ENCODE measurements at regions not wholly inside any gene's neighbourhood (a gene's known extent, or its start where the extent isn't known, plus 50 kb on each side); places are given as distances from the start of the nearest gene placed in this dataset.

GRCh38 chr9:88922091-88922490 is 69.2 kb upstream of the S1PR3 start:
- Histone ChIP-seq H2BK5ac (ENCODE audit: low read depth, low read length, poor library complexity) (no peak overlapping the region), H4K91ac (ENCODE audit: low read depth, low read length) (no peak overlapping the region), H3K4ac (ENCODE audit: low read depth, low read length) (no peak overlapping the region), H3K14ac (ENCODE audit: low read length) (no peak overlapping the region), H3K9me3 (ENCODE audit: insufficient read depth, low read depth, low read length) (peaks cover 9% of the 10 kb centered on the region), H2AFZ (ENCODE audit: insufficient read depth, low read length, poor library complexity) (no peak overlapping the region), H3K79me2 (ENCODE audit: control insufficient read depth, insufficient read depth, low read length, poor library complexity) (no peaks in the 10 kb centered on the region), H3K18ac (ENCODE audit: low read length) (no peak overlapping the region), H3K9ac (ENCODE audit: low read length) (no peak overlapping the region), H2BK120ac (ENCODE audit: insufficient read depth, low read length, poor library complexity) (no peak overlapping the region), H3K79me1 (ENCODE audit: low read length) (no peaks in the 10 kb centered on the region), H3K4me2 (ENCODE audit: low read length) (no peak overlapping the region), H3K4me1 (ENCODE audit: control insufficient read depth in 1 of 2, insufficient read depth in 2 of 2, low read length in 2 of 2) (no peaks in the 10 kb centered on the region), H3K27ac (ENCODE audit: low read depth, low read length) (no peak overlapping the region), H4K12ac (ENCODE audit: low read depth, low read length) (no peak overlapping the region), H2AK5ac (ENCODE audit: low read length) (no peak overlapping the region), H4K8ac (ENCODE audit: low read depth, low read length) (no peak overlapping the region), H3K27me3 (ENCODE audit: insufficient read depth, low read length) (no peaks in the 10 kb centered on the region), H3K4me3 (ENCODE audit: low read depth, low read length) (no peak overlapping the region), H3K23ac (ENCODE audit: low read length) (no peak overlapping the region), H2BK12ac (ENCODE audit: low read length) (no peak overlapping the region), H3K36me3 (ENCODE audit: control insufficient read depth in 1 of 2, insufficient read depth in 2 of 2, low read length in 2 of 2) (no peaks in the 10 kb centered on the region)
- WGBS (ENCODE audit: extremely low coverage, insufficient coverage, insufficient read length): no CpG with 5 or more reads among the region's 10 CpGs
- peak; percentile 40 to 82 for DNase-seq

GRCh38 chr9:88923092-88923491 is 68.2 kb upstream of the S1PR3 start:
- Histone ChIP-seq H4K91ac (ENCODE audit: low read depth, low read length) (no peak overlapping the region), H3K4me2 (ENCODE audit: low read length) (no peak overlapping the region), H3K23ac (ENCODE audit: low read length) (no peak overlapping the region), H3K9ac (ENCODE audit: low read length) (no peak overlapping the region), H2AK5ac (ENCODE audit: low read length) (no peak overlapping the region), H3K18ac (ENCODE audit: low read length) (no peak overlapping the region), H4K8ac (ENCODE audit: low read depth, low read length) (no peak overlapping the region), H3K4me1 (ENCODE audit: control insufficient read depth in 1 of 2, insufficient read depth in 2 of 2, low read length in 2 of 2) (no peaks in the 10 kb centered on the region), H3K14ac (ENCODE audit: low read length) (no peak overlapping the region), H3K4ac (ENCODE audit: low read depth, low read length) (no peak overlapping the region), H3K79me1 (ENCODE audit: low read length) (no peaks in the 10 kb centered on the region), H3K9me3 (ENCODE audit: insufficient read depth, low read depth, low read length) (peaks cover 5% of the 10 kb centered on the region), H2AFZ (ENCODE audit: insufficient read depth, low read length, poor library complexity) (no peak overlapping the region), H3K27me3 (ENCODE audit: insufficient read depth, low read length) (no peaks in the 10 kb centered on the region), H2BK5ac (ENCODE audit: low read depth, low read length, poor library complexity) (no peak overlapping the region), H3K36me3 (ENCODE audit: control insufficient read depth in 1 of 2, insufficient read depth in 2 of 2, low read length in 2 of 2) (no peaks in the 10 kb centered on the region), H3K4me3 (ENCODE audit: low read depth, low read length) (no peak overlapping the region), H4K12ac (ENCODE audit: low read depth, low read length) (no peak overlapping the region), H3K79me2 (ENCODE audit: control insufficient read depth, insufficient read depth, low read length, poor library complexity) (no peaks in the 10 kb centered on the region), H2BK12ac (ENCODE audit: low read length) (no peak overlapping the region), H2BK120ac (ENCODE audit: insufficient read depth, low read length, poor library complexity) (no peak overlapping the region), H3K27ac (ENCODE audit: low read depth, low read length) (no peak overlapping the region)
- WGBS (ENCODE audit: extremely low coverage, insufficient coverage, insufficient read length): no CpG with 5 or more reads among the region's 2 CpGs
- DNase-seq: no peak

GRCh38 chr9:88923653-88924288 is 67.5 kb upstream of the S1PR3 start:
- H4K8ac ChIP-seq (ENCODE audit: low read depth, low read length): no peak overlapping the region
- H3K23ac ChIP-seq (ENCODE audit: low read length): no peak overlapping the region
- H3K4ac ChIP-seq (ENCODE audit: low read depth, low read length): no peak overlapping the region
- H3K4me3 ChIP-seq (ENCODE audit: low read depth, low read length): no peak overlapping the region
- no peak overlapping the region for H2BK120ac ChIP-seq (ENCODE audit: insufficient read depth, low read length, poor library complexity)
- no peak overlapping the region for H3K18ac ChIP-seq (ENCODE audit: low read length)
- H2AFZ ChIP-seq (ENCODE audit: insufficient read depth, low read length, poor library complexity): no peak overlapping the region
- no peak overlapping the region for H2BK12ac ChIP-seq (ENCODE audit: low read length)
- no peaks in the 10 kb centered on the region for H3K27me3 ChIP-seq (ENCODE audit: insufficient read depth, low read length)
- no peak overlapping the region for H3K4me2 ChIP-seq (ENCODE audit: low read length)
- H3K9ac ChIP-seq (ENCODE audit: low read length): no peak overlapping the region
- no peak overlapping the region for H2BK5ac ChIP-seq (ENCODE audit: low read depth, low read length, poor library complexity)
- H4K91ac ChIP-seq (ENCODE audit: low read depth, low read length): no peak overlapping the region
- no peaks in the 10 kb centered on the region for H3K36me3 ChIP-seq (ENCODE audit: control insufficient read depth in 1 of 2, insufficient read depth in 2 of 2, low read length in 2 of 2)
- peak in 1 of 2 donors; percentile 36 for DNase-seq
- H2AK5ac ChIP-seq (ENCODE audit: low read length): no peak overlapping the region
- H3K27ac ChIP-seq (ENCODE audit: low read depth, low read length): no peak overlapping the region
- no peak overlapping the region for H4K12ac ChIP-seq (ENCODE audit: low read depth, low read length)
- no peak overlapping the region for H3K14ac ChIP-seq (ENCODE audit: low read length)
- no peaks in the 10 kb centered on the region for H3K79me1 ChIP-seq (ENCODE audit: low read length)
- no CpG with 5 or more reads among the region's 14 CpGs for WGBS (ENCODE audit: extremely low coverage, insufficient coverage, insufficient read length)
- H3K9me3 ChIP-seq (ENCODE audit: insufficient read depth, low read depth, low read length): peaks cover 1% of the 10 kb centered on the region
- no peaks in the 10 kb centered on the region for H3K4me1 ChIP-seq (ENCODE audit: control insufficient read depth in 1 of 2, insufficient read depth in 2 of 2, low read length in 2 of 2)
- H3K79me2 ChIP-seq (ENCODE audit: control insufficient read depth, insufficient read depth, low read length, poor library complexity): no peaks in the 10 kb centered on the region

DNA sequence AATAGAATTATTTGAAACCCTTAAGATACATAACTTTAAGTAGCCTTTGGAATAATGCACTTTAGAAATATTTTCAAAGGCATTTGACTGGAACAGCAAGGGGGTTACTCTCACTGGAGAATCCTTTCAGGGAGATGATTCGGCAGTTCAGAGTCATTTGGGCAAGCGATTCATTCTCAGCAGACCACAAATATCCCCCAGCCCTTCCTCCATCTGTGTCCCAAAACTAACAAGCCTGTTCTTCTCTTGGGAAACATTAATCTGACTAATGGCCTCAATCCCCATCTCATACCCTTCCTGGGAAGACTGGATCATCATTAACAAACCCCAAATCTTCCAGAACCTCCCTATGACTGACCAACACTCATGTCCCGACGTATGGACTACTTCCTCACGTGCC is 65.8 kb upstream of the S1PR3 start:
- Histone ChIP-seq H3K18ac (ENCODE audit: low read length) (no peak overlapping the region), H2AK5ac (ENCODE audit: low read length) (no peak overlapping the region), H2BK12ac (ENCODE audit: low read length) (no peak overlapping the region), H2BK120ac (ENCODE audit: insufficient read depth, low read length, poor library complexity) (no peak overlapping the region), H3K27ac (ENCODE audit: low read depth, low read length) (no peak overlapping the region), H2AFZ (ENCODE audit: insufficient read depth, low read length, poor library complexity) (no peak overlapping the region), H3K4me3 (ENCODE audit: low read depth, low read length) (no peak overlapping the region), H3K14ac (ENCODE audit: low read length) (no peak overlapping the region), H4K12ac (ENCODE audit: low read depth, low read length) (no peak overlapping the region), H3K4ac (ENCODE audit: low read depth, low read length) (no peak overlapping the region), H4K91ac (ENCODE audit: low read depth, low read length) (no peak overlapping the region), H3K9me3 (ENCODE audit: insufficient read depth, low read depth, low read length) (no peaks in the 10 kb centered on the region), H4K8ac (ENCODE audit: low read depth, low read length) (no peak overlapping the region), H3K36me3 (ENCODE audit: control insufficient read depth in 1 of 2, insufficient read depth in 2 of 2, low read length in 2 of 2) (no peaks in the 10 kb centered on the region), H3K79me1 (ENCODE audit: low read length) (no peaks in the 10 kb centered on the region), H2BK5ac (ENCODE audit: low read depth, low read length, poor library complexity) (no peak overlapping the region), H3K9ac (ENCODE audit: low read length) (no peak overlapping the region), H3K23ac (ENCODE audit: low read length) (no peak overlapping the region), H3K79me2 (ENCODE audit: control insufficient read depth, insufficient read depth, low read length, poor library complexity) (no peaks in the 10 kb centered on the region), H3K27me3 (ENCODE audit: insufficient read depth, low read length) (no peaks in the 10 kb centered on the region), H3K4me2 (ENCODE audit: low read length) (no peak overlapping the region), H3K4me1 (ENCODE audit: control insufficient read depth in 1 of 2, insufficient read depth in 2 of 2, low read length in 2 of 2) (no peaks in the 10 kb centered on the region)
- WGBS (ENCODE audit: extremely low coverage, insufficient coverage, insufficient read length): no CpG with 5 or more reads among the region's 5 CpGs
- DNase-seq: no peak

Data from trophoblast cell (in vitro differentiated cells and primary cell).